ENCODE measurements at regions not wholly inside any gene's neighbourhood (a gene's known extent, or its start where the extent isn't known, plus 50 kb on each side); places are given as distances from the start of the nearest gene placed in this dataset.

GRCh38 chr5:165351342-165351741 is 1845.9 kb downstream of the MAT2B start:
- Histone ChIP-seq H3K36me3 (ENCODE audit: control insufficient read depth, insufficient read depth, low read length) (no peaks in the 10 kb centered on the region), H3K9ac (ENCODE audit: extremely low read depth, low read length, poor library complexity, severe bottlenecking) (no peak overlapping the region), H3K4me3 (ENCODE audit: low read length) (no peak overlapping the region), H3K27ac (ENCODE audit: low read depth, low read length) (no peak overlapping the region), H3K27me3 (ENCODE audit: control insufficient read depth, insufficient read depth, low read length, poor library complexity, severe bottlenecking) (no peaks in the 10 kb centered on the region), H3K4me1 (ENCODE audit: control insufficient read depth, insufficient read depth, low read length) (no peaks in the 10 kb centered on the region), H3K9me3 (ENCODE audit: control insufficient read depth, low read length) (no peaks in the 10 kb centered on the region)
- no peak overlapping the region for H3K4me3 Mint-ChIP-seq
- TF ChIP-seq CTCF (conservative IDR thresholded peaks at IDR 0.05) = no peak
- DNase-seq = no peak
- H3K9me3 Mint-ChIP-seq = no peaks in the 10 kb centered on the region
- no peaks in the 10 kb centered on the region for H3K36me3 Mint-ChIP-seq (ENCODE audit: low read depth)
- no peak overlapping the region for H3K27ac Mint-ChIP-seq
- no peaks in the 10 kb centered on the region for H3K27me3 Mint-ChIP-seq (ENCODE audit: insufficient read depth)
- peaks cover 2% of the 10 kb centered on the region for H3K4me1 Mint-ChIP-seq
- 85 to 95% methylated on average over 3 to 5 of the region's 5 CpGs for WGBS, 2 experiments (ENCODE audit: insufficient coverage in 1 of 2, insufficient read length in 1 of 2)

GRCh38 chr5:165360366-165360765 is 1854.9 kb downstream of the MAT2B start:
- WGBS, 2 experiments (ENCODE audit: insufficient coverage in 1 of 2, insufficient read length in 1 of 2) = 90 to 100% methylated on average over 2 to 3 of the region's 4 CpGs
- Histone ChIP-seq H3K9me3 (ENCODE audit: control insufficient read depth, low read length) (no peaks in the 10 kb centered on the region), H3K4me3 (ENCODE audit: low read length) (no peak overlapping the region), H3K9ac (ENCODE audit: extremely low read depth, low read length, poor library complexity, severe bottlenecking) (no peak overlapping the region), H3K36me3 (ENCODE audit: control insufficient read depth, insufficient read depth, low read length) (no peaks in the 10 kb centered on the region), H3K4me1 (ENCODE audit: control insufficient read depth, insufficient read depth, low read length) (no peaks in the 10 kb centered on the region), H3K27ac (ENCODE audit: low read depth, low read length) (no peak overlapping the region), H3K27me3 (ENCODE audit: control insufficient read depth, insufficient read depth, low read length, poor library complexity, severe bottlenecking) (no peaks in the 10 kb centered on the region)
- H3K27me3 Mint-ChIP-seq (ENCODE audit: insufficient read depth) = no peaks in the 10 kb centered on the region
- H3K4me1 Mint-ChIP-seq = peaks cover 12% of the 10 kb centered on the region
- no peaks in the 10 kb centered on the region for H3K9me3 Mint-ChIP-seq
- no peak for DNase-seq
- no peaks in the 10 kb centered on the region for H3K36me3 Mint-ChIP-seq (ENCODE audit: low read depth)
- TF ChIP-seq CTCF (conservative IDR thresholded peaks at IDR 0.05) = no peak
- no peak overlapping the region for H3K4me3 Mint-ChIP-seq
- no peak overlapping the region for H3K27ac Mint-ChIP-seq

GRCh38 chr5:165360784-165361542 is 1855.5 kb downstream of the MAT2B start:
- H3K36me3 Mint-ChIP-seq (ENCODE audit: low read depth) = no peaks in the 10 kb centered on the region
- H3K9me3 ChIP-seq (ENCODE audit: control insufficient read depth, low read length) = no peaks in the 10 kb centered on the region
- 92 to 98% methylated on average over 7 to 9 of the region's 9 CpGs for WGBS, 2 experiments (ENCODE audit: insufficient coverage in 1 of 2, insufficient read length in 1 of 2)

More at GRCh38 chr5:165360784-165361542, 1855.5 kb downstream of the MAT2B start:
- Mint-ChIP-seq H3K27me3 (ENCODE audit: insufficient read depth) (no peaks in the 10 kb centered on the region), H3K4me3 (no peak overlapping the region), H3K9me3 (no peaks in the 10 kb centered on the region), H3K4me1 (peaks cover 12% of the 10 kb centered on the region), H3K27ac (no peak overlapping the region)
- H3K4me3 ChIP-seq (ENCODE audit: low read length) = no peak overlapping the region
- no peak for DNase-seq
- no peaks in the 10 kb centered on the region for H3K36me3 ChIP-seq (ENCODE audit: control insufficient read depth, insufficient read depth, low read length)
- no peak for TF ChIP-seq CTCF (conservative IDR thresholded peaks at IDR 0.05)
- no peak overlapping the region for H3K27ac ChIP-seq (ENCODE audit: low read depth, low read length)
- no peak overlapping the region for H3K9ac ChIP-seq (ENCODE audit: extremely low read depth, low read length, poor library complexity, severe bottlenecking)
- no peaks in the 10 kb centered on the region for H3K27me3 ChIP-seq (ENCODE audit: control insufficient read depth, insufficient read depth, low read length, poor library complexity, severe bottlenecking)
- no peaks in the 10 kb centered on the region for H3K4me1 ChIP-seq (ENCODE audit: control insufficient read depth, insufficient read depth, low read length)

Measured in endodermal cell (in vitro differentiated cells).